Transverse colon (tissue), 4 donors: ENCODE measurements at regions not wholly inside any gene's neighbourhood (a gene's known extent, or its start where the extent isn't known, plus 50 kb on each side); places are given as distances from the start of the nearest gene placed in this dataset.

Experiments used
- DNase-seq: peaks from one replicate; pipeline ENCODE4 v3.0.0-alpha.2; 2019
- H3K27ac ChIP-seq, 4 donors: fragments of 200-600 bp; sonication (generic); 2 replicates each; pipeline ENCODE4 v1.5.1; 2016 to 2018; ENCODE audit warnings: inconsistent platforms in 4 of 4
- H3K27me3 ChIP-seq: fragments of 200-600 bp; sonication (generic); 2 replicates; pipeline ENCODE4 v1.5.1; 2017; ENCODE audit warnings: inconsistent platforms
- H3K36me3 ChIP-seq, 4 donors: fragments of 200-600 bp; sonication (generic); 2 replicates each; pipeline ENCODE4 v1.5.1; 2017 to 2019; ENCODE audit warnings: inconsistent platforms in 4 of 4
- H3K4me1 ChIP-seq, 4 donors: fragments of 200-600 bp; sonication (generic); 2 replicates each; pipeline ENCODE4 v1.5.1; 2017 to 2020; ENCODE audit warnings: inconsistent platforms in 4 of 4
- H3K4me3 ChIP-seq, 4 donors: fragments of 200-600 bp; sonication (generic); 1 replicate in 1 of 4; 2 replicates in 3 of 4; pipeline versions ENCODE4 v1.5.1 to v1.6.1; 2017 to 2019; ENCODE audit warnings: inconsistent platforms in 4 of 4
- H3K9me3 ChIP-seq, 2 donors: fragments of 200-600 bp; sonication (generic); 2 replicates each; pipeline ENCODE4 v1.5.1; 2017 to 2019; ENCODE audit warnings: inconsistent platforms in 2 of 2
- CTCF ChIP-seq, 5 experiments: fragments of 200-600 bp in 3 of 5; fragments of 450-650 bp in 2 of 5; sonication (generic) in 3 of 5; IDR thresholded peaks; 1 replicate in 2 of 5; 2 replicates in 3 of 5; pipeline ENCODE4 v1.5.1; 2016 to 2017; ENCODE audit warnings: antibody characterized with exemption in 5 of 5, inconsistent platforms in 3 of 5, mild to moderate bottlenecking in 2 of 5, moderate library complexity in 1 of 5
- EP300 ChIP-seq: sonication (generic); formaldehyde crosslinking; IDR thresholded peaks from one replicate; pipeline ENCODE4 v1.6.1; 2017; ENCODE audit warnings: antibody characterized with exemption, low read depth
- POLR2A ChIP-seq: fragments of 450-650 bp; IDR thresholded peaks from one replicate; pipeline ENCODE4 v1.6.1; 2016; ENCODE audit warnings: antibody characterized with exemption, mild to moderate bottlenecking, moderate library complexity
- POLR2AphosphoS5 ChIP-seq, 3 donors: sonication (generic); formaldehyde crosslinking; IDR thresholded peaks; one replicate each; pipeline ENCODE4 v1.6.1; 2016; ENCODE audit warnings: antibody characterized with exemption in 3 of 3
- WGBS, 2 donors: methylation state at CpG; one replicate each; pipeline ENCODE4 v1.1.5; 2018; ENCODE audit warnings: low coverage in 1 of 2; 5-methylcytosine and 5-hydroxymethylcytosine counted together
- in situ Hi-C, 4 donors: fragments of 200-750 bp; cut with MboI; loops; one replicate each; pipeline versions ENCODE4 v1.15.0 to v1.15.1; 2017; ENCODE audit warnings: low sequenced_read_pairs in 3 of 4, low pct_ligation_motif_present in 1 of 4, low pct_unique_long_range_greater_than_20kb in 1 of 4
- intact Hi-C: fragments of 100-400 bp; cut with DNase I; formaldehyde crosslinking; loops from one replicate; pipeline ENCODE4 v1.15.1; 2023; ENCODE audit warnings: low total_unique reads

GRCh38 chr7:156384706-156385105, 255.9 kb upstream of the RNF32 start:
- no peak for DNase-seq
- WGBS, 2 donors = 94 to 96% methylated on average over 8 to 14 of the region's 14 CpGs
- Histone ChIP-seq H3K36me3 (no peaks in the 10 kb centered on the region), H3K27ac (no peak overlapping the region), H3K4me3 (no peak overlapping the region), H3K27me3 (no peaks in the 10 kb centered on the region), H3K9me3 (no peaks in the 10 kb centered on the region), H3K4me1 (no peaks in the 10 kb centered on the region)
- in situ Hi-C loops = no loop called here
- TF ChIP-seq EP300 = no peak
- no peak for TF ChIP-seq CTCF (IDR thresholded peaks at IDR 0.05)
- no peak for TF ChIP-seq POLR2AphosphoS5 (IDR thresholded peaks at IDR 0.05)
- TF ChIP-seq POLR2A = no peak
- intact Hi-C loops = no loop called here

GRCh38 chr7:156383526-156383925, 257.0 kb upstream of the RNF32 start:
- intact Hi-C loops (no loop called here), in situ Hi-C loops (no loop called here)
- 84 to 91% methylated on average over 3 to 4 of the region's 4 CpGs for WGBS, 2 donors
- Histone ChIP-seq H3K9me3 (no peaks in the 10 kb centered on the region), H3K27ac (no peak overlapping the region), H3K4me1 (no peaks in the 10 kb centered on the region), H3K4me3 (no peak overlapping the region), H3K36me3 (no peaks in the 10 kb centered on the region), H3K27me3 (no peaks in the 10 kb centered on the region)
- no peak for DNase-seq
- no peak for TF ChIP-seq EP300
- no peak for TF ChIP-seq POLR2AphosphoS5 (IDR thresholded peaks at IDR 0.05)
- TF ChIP-seq CTCF (IDR thresholded peaks at IDR 0.05) = no peak
- TF ChIP-seq POLR2A = no peak

GRCh38 chr7:156380261-156380660, 260.3 kb upstream of the RNF32 start:
- H3K27me3 ChIP-seq = no peaks in the 10 kb centered on the region
- H3K4me1 ChIP-seq = no peaks in the 10 kb centered on the region
- in situ Hi-C loops (no loop called here), intact Hi-C loops (no loop called here)
- no peaks in the 10 kb centered on the region for H3K9me3 ChIP-seq
- DNase-seq = no peak
- WGBS, 2 donors = 37 to 48% methylated on average over 3 to 4 of the region's 4 CpGs
- H3K27ac ChIP-seq = no peak overlapping the region
- H3K36me3 ChIP-seq = no peaks in the 10 kb centered on the region
- H3K4me3 ChIP-seq = no peak overlapping the region
- TF ChIP-seq EP300 = no peak
- no peak for TF ChIP-seq POLR2AphosphoS5 (IDR thresholded peaks at IDR 0.05)
- no peak for TF ChIP-seq POLR2A
- TF ChIP-seq CTCF (IDR thresholded peaks at IDR 0.05) = no peak

GRCh38 chr7:156379324-156380070, 261.1 kb upstream of the RNF32 start:
- TF ChIP-seq EP300 (no peak), CTCF (IDR thresholded peaks at IDR 0.05) (no peak), POLR2AphosphoS5 (IDR thresholded peaks at IDR 0.05) (no peak), POLR2A (no peak)
- Histone ChIP-seq H3K27ac (no peak overlapping the region), H3K4me1 (no peaks in the 10 kb centered on the region), H3K9me3 (no peaks in the 10 kb centered on the region), H3K27me3 (no peaks in the 10 kb centered on the region), H3K4me3 (no peak overlapping the region), H3K36me3 (no peaks in the 10 kb centered on the region)
- in situ Hi-C loops (no loop called here), intact Hi-C loops (no loop called here)
- DNase-seq = no peak
- WGBS, 2 donors = 49 to 69% methylated on average over 13 to 14 of the region's 14 CpGs
